ENCODE measurements at regions not wholly inside any gene's neighbourhood (a gene's known extent, or its start where the extent isn't known, plus 50 kb on each side); places are given as distances from the start of the nearest gene placed in this dataset.

DNA sequence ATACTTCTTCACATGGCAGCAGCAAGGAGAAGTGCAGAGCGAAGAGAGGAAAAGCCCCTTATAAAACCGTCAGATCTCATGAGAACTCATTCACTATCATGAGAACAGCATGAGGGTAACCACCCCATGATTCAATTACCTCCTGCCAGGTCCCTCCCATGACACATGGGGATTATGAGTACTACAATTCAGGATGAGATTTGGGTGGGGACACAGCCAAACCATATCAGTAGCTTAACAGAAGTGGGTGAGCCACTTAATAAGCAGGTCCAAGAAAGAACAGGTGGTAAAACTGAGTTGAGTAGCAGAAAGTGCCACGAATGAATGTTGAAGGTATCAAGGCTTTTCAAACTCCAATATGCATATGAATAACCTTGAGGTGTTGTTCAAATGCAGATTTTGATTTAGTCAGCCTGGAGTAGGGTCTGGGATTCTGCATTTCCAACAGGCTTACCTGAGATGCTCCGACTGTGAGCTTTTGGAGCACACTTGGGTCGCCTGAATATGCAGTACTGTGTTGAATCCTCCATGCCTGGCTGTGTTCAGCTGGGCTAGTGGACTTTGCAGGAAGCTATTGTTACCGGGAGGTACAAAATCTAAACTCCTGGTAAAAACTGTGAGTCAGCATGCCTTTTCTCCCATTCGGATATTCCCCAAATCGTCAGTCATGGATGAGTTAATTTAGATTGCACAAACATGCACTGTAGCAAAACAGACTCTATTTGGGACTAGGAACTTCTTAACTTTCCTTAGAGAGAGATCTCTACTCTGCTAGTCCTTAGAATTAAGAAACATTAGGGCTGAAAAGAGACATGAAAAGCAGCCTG, 69.0 kb upstream of the PRKCQ start:
- DNase-seq (ENCODE audit: low spot score), result no peak

DNA sequence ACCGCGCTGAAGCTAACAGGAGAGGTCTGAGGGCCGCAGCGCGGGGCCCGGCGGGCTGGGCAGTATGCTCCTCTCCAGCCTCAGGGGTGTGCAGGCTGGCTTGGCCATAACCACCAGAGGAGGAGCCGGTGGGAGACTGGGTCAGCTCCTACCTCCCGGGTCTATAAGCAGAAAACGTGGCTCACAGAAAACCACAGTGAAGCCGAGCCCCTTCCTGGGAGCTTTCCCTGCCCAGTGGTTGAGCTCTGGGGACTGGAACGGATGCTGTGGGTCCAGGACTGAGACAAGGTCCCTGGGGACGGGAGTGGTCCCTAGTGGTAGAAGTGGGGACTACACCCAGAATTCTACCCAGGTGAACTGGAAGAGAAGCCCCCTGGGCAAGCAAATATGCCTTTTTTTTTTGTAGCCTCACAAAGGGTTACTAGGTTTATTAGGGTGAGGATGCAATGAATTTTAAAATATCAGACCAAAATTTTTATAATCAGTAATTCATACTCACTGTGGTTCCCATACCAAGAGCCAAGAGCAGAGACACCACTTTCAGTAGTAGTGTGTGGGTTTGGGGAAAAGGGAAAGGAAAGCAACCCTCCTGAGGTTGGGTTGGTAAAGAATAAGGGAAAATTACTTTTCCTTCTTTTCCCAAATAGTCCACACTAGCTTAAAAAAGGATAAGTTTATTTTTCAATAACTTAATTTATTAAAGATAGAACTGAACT, 67.9 kb upstream of the PRKCQ start:
- peak; percentile 25 for DNase-seq (ENCODE audit: low spot score)

DNA sequence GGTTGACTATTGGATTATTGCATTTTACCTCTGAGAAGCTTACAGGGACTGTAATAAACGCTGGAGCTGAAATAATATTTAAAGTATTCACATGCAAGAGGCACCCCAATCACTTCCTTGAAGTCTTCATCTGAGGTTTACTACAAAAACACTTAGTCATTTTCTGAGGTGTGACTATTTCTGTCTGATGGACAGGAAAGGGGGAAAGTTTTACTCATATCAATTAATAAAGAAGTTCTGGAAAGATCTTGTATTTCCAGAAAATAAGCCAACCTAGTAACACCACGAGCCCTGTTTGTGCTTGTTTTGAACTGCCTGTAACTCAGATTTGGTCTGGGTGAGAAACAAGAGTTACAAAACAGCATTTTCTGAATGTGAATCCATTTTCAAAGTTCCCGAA, 63.9 kb upstream of the PRKCQ start:
- DNase-seq (ENCODE audit: low spot score), result no peak

DNA sequence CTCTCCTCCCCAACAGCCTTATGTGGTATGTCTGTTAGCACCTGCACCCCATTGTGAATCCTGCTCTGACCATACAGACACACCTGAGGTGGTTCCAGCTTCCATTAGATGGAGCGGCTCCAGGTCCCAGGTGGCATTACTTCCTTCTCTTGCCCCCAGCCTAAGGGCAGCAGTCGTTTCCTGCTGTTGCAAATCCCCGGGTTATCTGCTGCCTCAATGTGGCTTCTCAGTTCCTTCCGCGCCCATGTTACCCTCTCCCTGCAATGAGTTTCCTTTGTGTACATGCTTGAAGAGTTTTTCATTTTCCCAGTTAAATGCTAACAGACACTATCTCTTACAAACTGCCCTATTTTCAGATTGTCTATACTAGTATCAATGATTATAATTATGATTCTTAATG, 62.8 kb upstream of the PRKCQ start:
- DNase-seq (ENCODE audit: low spot score), result no peak

DNA sequence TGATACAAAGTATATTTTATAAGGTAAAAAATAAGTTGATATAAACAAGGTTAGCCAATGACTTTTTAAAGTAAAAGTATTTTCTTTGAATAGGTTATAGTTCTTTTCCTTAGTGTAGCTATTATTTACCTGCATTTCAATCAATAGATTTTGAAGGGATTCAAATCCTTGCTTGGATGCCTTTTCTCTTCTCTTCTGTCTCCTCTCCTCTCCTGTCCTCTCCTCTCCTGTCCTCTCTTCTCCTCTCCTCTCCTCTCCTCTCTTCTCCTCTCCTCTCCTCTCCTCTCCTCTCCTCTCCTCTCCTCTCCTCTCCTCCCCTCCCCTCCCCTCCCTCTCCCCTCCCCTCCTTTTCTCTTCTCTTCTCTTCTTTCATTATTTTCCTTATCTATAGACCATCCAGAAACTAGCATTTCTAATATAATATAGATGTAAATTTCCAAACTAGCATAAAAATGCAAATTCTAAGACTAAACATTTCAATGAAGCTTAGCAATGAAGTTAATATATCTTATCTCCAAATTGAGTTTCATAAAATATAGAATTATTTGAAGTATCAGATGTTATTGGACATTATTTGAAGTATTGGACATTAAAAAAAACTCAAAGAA, 60.5 kb upstream of the PRKCQ start:
- DNase-seq (ENCODE audit: low spot score), result no peak

DNA sequence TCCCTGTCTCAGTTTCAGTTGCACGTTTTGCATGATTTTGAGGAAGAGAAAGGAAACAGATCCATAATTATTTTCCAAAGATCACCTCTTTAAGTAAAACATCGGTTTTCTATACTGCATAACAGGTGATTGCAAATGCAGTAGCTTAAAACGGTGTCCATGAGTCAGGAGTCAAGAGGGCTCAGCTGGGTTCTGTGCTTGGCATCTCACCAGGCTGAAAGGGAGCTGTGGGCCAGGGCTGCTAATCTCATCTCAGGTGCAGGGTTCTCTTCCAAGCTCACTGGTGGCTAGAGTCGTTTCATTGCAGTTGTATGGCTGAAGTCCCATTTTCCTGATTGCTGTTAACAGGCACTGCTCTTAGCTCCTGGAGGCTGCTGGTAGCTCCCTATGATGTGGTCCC, 57.0 kb upstream of the PRKCQ start:
- DNase-seq (ENCODE audit: low spot score), result no peak

DNA sequence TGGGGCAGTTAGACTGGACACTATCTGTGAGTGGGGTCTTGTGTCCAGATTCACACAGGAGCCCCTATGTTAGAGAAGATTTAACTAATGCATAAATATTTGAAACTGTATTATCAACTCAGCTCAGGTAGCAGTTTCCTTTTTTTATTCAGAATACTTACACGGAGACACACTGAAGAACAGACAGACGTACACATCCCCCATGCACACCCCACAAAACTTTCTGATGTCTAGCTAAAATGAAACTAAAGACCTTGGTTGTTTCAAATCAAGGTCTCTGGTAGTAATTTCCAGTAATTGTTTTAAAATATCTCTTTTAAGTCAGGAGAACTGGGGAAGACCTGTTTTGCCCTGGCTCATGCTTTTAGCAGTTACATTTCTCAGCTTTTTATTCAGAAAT, 55.7 kb upstream of the PRKCQ start:
- no peak for DNase-seq (ENCODE audit: low spot score)
